KOPT-K1 (cell line): ENCODE measurements at regions not wholly inside any gene's neighbourhood (a gene's known extent, or its start where the extent isn't known, plus 50 kb on each side); places are given as distances from the start of the nearest gene placed in this dataset.
A peak's percentile ranks its signal among the peaks of the same experiment; 100 is the strongest.

Experiments
- H3K27ac ChIP-seq: fragments of 200-600 bp; sonication (generic); 2 replicates; pipeline ENCODE4 v1.5.1; 2016; ENCODE audit warnings: antibody characterized with exemption, mild to moderate bottlenecking, low read depth, low read length; ENCODE audit not compliant: poor library complexity, severe bottlenecking
- H3K36me3 ChIP-seq: fragments of 200-600 bp; sonication (generic); 2 replicates; pipeline ENCODE4 v1.5.1; 2017; ENCODE audit warnings: antibody characterized with exemption, mild to moderate bottlenecking, low read length, moderate library complexity; ENCODE audit not compliant: insufficient read depth
- H3K9me3 ChIP-seq: fragments of 200-600 bp; sonication (generic); 2 replicates; pipeline ENCODE4 v1.5.1; 2017; ENCODE audit warnings: antibody characterized with exemption, low read length, mild to moderate bottlenecking; ENCODE audit not compliant: insufficient read depth, poor library complexity, severe bottlenecking

- no peak overlapping the region for H3K27ac ChIP-seq
- H3K36me3 ChIP-seq, result no peaks in the 10 kb centered on the region
- peaks cover 14% of the 10 kb centered on the region for H3K9me3 ChIP-seq
These were observed 260.9 kb upstream of the PRDM1 start for GRCh38 chr6:105825210-105825609.

DNA sequence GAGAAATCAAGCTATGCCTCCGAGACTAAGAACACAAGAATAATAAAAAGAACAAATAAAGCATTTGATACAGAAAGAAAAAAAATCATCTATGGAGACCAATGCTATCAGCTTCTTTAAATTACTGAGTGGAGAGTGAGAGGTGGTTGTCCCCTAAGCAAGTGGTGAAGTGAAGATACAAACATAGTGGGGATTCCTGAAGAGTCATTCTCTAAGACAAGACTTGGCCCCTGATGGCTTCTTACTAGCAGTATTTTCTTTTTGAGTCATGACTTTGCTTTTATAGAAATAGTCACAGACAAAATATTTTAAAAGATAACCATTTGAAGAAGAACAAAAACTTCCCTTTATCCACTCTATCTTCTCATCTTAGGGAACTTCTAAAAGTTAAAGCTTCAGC lies 261.4 kb upstream of the PRDM1 start:
- no peak overlapping the region for H3K27ac ChIP-seq
- peaks cover 14% of the 10 kb centered on the region for H3K9me3 ChIP-seq
- no peaks in the 10 kb centered on the region for H3K36me3 ChIP-seq

- Histone ChIP-seq H3K9me3 (peaks cover 14% of the 10 kb centered on the region), H3K27ac (no peak overlapping the region)
These were observed 264.4 kb upstream of the PRDM1 start for GRCh38 chr6:105821777-105822176.

DNA sequence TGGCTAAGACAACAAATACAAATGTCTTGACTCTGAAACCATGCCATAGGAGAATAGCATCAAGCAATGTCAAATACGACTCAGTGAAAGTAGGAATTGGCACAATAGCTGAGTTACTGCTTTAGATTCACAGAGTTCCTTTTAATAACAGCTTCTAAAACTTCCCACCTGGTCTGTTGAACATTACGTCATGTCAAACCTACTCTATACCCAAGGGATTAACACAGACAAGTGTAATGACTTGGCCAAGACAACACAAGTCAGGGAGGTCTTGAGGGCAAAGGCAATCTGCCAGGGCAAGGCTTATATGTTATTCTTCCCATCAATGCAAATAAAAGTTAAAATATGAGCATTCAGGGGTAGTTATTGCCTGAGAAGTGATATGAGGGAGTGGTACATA lies 265.1 kb upstream of the PRDM1 start:
- peaks cover 14% of the 10 kb centered on the region for H3K9me3 ChIP-seq
- H3K36me3 ChIP-seq, result no peaks in the 10 kb centered on the region
- H3K27ac ChIP-seq, result no peak overlapping the region

More at GRCh38 chr6:105821777-105822176, 264.4 kb upstream of the PRDM1 start:
- H3K36me3 ChIP-seq, result no peaks in the 10 kb centered on the region

GRCh38 chr6:105819745-105820144 lies 266.4 kb upstream of the PRDM1 start:
- no peak overlapping the region for H3K27ac ChIP-seq
- peaks cover 14% of the 10 kb centered on the region for H3K9me3 ChIP-seq
- no peaks in the 10 kb centered on the region for H3K36me3 ChIP-seq

DNA sequence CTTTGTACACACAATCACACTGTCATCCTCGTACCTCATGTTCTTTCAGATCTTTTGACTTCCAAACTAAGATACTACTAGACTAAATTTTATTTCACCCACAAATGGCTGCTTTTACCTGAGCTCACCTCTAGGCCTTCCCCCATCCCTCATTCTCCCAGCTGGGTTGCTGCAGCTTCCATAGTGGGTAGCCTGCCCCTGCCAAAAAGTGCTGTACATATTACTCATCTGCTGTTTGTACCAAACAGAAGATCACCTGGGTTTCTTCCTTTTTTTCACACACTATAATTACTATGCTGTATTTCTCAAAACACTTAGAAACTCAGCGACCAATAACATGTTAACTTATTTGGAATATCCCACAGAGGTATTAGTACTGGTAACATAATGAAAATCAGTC lies 267.6 kb upstream of the PRDM1 start:
- Histone ChIP-seq H3K9me3 (peaks cover 14% of the 10 kb centered on the region), H3K36me3 (no peaks in the 10 kb centered on the region), H3K27ac (no peak overlapping the region)

GRCh38 chr6:105817961-105818360 lies 268.2 kb upstream of the PRDM1 start:
- no peak overlapping the region for H3K27ac ChIP-seq
- no peaks in the 10 kb centered on the region for H3K36me3 ChIP-seq
- peaks cover 14% of the 10 kb centered on the region for H3K9me3 ChIP-seq

DNA sequence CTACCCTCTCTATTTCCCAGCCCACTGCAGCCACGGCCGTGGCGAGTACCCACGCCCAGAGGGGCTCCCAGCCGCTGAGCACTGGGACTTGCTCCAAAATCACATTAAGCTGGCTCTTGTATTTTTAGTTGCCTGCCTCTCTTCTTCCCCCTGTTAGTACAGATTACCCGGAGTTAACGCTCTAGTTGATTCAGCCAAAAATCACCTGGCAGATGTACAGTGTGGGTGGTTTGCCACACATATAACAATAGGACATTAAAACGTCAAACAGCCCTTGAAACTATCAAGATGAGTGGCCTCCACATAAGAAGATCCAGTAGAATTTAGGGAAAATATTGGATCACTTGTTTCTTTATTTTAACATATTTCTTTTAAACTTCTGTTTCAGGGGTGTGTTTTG lies 268.8 kb upstream of the PRDM1 start:
- H3K9me3 ChIP-seq, result peaks cover 11% of the 10 kb centered on the region
- no peaks in the 10 kb centered on the region for H3K36me3 ChIP-seq
- no peak overlapping the region for H3K27ac ChIP-seq

- Histone ChIP-seq H3K9me3 (peaks cover 5% of the 10 kb centered on the region), H3K36me3 (no peaks in the 10 kb centered on the region), H3K27ac (no peak overlapping the region)
These were observed 269.3 kb upstream of the PRDM1 start for GRCh38 chr6:105816847-105817246.

DNA sequence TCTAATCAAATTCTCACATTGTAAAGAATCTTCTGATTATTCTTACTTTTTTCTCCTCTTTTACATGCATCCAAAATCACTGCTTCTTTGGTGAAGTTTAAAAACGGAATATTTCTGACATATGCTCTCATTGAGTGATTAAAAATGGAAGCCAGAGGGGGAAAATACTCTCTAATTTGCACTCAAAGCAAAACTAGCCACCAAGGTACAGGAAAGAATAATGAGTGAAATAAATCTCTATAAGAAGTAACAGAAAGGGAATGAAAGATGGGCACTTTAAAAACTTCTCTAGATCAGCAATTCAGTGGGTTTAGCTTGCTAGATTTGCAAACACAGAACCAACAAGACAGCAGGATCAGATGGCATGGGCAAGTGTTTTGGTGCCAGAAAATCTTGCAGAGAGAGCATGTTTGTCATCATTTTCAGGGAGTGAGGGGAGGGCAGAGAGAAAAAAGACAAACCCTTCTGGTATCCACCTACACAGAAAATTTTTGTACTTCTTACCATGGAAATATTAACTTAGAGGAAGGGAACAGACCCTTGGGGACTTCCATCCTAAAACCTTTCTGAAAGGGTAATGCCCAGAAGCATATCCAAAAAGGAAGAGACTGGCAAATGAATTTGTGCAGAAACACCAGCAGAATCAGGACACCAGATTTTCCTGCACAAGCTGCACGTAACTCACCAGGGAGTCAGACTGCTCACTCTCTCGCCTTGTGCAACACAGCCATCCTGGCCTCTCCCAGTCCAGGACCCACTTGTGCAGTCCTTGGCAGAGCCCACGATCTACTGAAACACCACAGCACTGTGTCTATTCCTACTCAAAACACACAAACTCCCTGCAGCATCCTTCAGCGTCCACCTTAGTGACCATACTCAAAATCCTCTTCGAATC lies 270.2 kb upstream of the PRDM1 start:
- Histone ChIP-seq H3K36me3 (no peaks in the 10 kb centered on the region), H3K9me3 (no peaks in the 10 kb centered on the region), H3K27ac (peak overlapping the region; percentile 43)

DNA sequence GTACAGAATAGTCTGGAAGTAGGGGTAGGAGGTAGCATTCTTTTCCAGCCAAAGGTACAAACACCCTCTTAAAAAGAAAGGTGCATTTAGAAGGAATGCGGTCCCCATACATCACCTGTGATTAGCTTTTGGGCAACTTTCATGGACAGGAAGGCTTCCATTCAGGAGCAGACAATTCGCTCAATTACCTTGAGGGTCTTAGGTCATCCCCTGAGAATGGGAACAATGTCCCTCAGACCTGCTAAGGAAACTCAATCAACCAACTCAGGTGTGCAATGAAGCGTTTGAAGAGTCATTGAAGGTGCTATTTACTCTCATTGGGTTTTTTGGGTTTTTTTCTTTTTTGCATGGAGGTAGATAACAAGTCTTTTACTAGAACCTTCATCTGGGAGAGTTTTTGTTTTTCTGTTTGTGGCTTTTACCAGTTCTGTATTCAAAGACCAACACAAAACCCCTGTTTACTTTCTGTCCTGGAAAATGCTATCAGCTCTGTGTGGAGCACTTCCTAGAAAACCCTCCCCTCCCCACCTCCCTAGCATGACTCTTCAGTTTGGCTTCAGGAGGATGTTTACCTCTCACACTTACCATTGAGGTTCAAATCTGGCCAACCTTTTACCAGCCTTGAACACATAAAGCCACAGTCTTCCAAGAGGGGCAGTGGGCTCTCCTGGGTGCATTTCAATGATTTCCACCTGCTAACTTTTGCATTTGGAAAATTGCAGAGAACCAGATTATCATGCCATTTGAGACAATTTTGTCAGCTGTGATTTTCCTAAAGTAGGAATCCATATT lies 271.2 kb upstream of the PRDM1 start:
- Histone ChIP-seq H3K9me3 (no peaks in the 10 kb centered on the region), H3K27ac (peak overlapping the region; percentile 43), H3K36me3 (no peaks in the 10 kb centered on the region)

DNA sequence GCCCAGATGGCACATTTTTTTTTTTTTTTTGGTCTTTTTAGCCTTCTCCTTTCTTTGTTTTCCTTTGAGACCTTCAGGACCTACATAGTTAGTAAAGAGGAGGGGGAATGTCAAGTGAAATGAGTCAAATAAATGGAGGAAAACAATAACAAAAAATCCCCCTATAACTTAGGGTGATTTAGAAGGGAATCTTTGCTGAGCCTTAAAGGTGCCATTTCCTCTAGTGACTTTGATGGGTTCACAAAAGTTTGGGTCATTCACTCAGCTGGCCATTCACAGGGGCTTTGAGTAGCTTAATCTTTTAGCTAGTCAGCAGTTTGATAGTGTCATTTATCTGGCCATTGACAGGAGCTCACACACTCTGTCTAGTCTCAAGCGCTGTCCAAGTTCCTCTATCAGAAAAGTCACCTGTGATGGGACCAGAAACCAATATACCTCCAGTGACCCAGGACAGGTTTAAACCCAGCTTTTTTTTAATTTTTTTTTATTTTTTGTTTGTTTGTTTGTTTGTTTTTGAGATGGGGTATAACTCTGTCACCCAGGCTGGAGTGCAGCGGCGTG lies 275.1 kb upstream of the PRDM1 start:
- Histone ChIP-seq H3K36me3 (no peaks in the 10 kb centered on the region), H3K27ac (peak overlapping the region; percentile 96), H3K9me3 (no peaks in the 10 kb centered on the region)

DNA sequence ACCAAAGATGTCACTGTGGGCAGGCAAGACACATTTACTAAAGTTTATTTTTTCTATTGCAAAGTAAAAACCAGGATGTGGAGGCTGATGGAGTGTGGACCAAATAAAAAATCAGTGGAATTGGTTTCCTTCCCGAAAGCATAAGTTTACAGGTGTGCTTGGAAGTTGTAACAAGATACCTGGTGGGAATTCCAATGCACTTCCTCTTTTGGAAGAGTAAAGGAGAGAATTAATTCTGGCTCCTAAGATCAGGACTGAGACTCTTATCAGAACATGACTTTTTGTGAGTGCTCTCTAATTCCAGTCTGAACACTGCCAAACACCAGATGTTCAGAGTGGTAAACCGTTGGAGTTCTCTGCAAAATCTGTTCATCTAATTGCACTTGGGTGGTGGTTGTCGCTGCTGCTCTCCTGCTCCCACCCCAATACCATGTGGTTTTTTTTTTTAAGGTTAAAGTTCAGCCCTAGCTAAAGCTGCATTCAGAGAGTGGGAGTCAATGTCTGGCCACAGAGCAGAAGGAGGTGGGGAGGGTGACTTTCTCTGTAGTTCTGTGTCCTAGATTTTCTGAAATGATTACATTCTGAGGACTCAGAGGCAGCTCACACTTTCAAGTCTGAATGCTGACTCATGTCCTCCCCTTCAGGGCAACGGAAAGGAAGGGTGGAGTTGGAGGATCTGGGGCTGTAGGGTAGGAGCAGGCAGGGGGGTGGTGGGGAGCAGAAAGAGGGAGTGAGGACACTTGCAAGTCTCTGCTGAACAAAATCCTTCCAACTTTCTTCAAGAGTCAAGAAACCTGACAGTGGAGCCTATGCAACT lies 275.8 kb upstream of the PRDM1 start:
- no peaks in the 10 kb centered on the region for H3K9me3 ChIP-seq
- H3K27ac ChIP-seq, result peak overlapping the region; percentile 96
- no peaks in the 10 kb centered on the region for H3K36me3 ChIP-seq

DNA sequence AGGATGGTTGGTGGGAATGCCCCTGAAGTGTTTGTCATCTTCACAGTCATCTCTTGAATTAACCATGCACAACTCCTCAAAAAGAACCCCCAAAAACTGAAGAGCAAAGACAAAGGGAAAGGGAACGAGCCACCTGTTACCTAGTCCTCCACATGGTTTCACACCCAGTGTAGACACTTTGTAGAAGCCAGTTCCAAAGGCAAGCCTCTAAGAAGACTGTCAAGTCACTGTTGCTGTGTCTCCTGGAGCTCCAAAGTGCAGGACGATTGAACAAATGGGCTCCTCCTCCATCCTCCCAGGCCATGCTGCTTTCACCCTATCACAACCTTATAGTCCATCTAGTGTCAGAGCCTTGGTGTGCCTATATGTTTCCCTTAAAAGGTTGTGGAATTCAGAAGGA lies 277.6 kb upstream of the PRDM1 start:
- Histone ChIP-seq H3K9me3 (no peaks in the 10 kb centered on the region), H3K36me3 (no peaks in the 10 kb centered on the region), H3K27ac (peak overlapping the region; percentile 96)
